H1 (cell line): ENCODE measurements at regions not wholly inside any gene's neighbourhood (a gene's known extent, or its start where the extent isn't known, plus 50 kb on each side); places are given as distances from the start of the nearest gene placed in this dataset.

Experiments used
- KDM4A ChIP-seq: IDR thresholded peaks from one replicate; pipeline ENCODE4 v1.7.1; 2012; ENCODE audit warnings: low read depth, mild to moderate bottlenecking, moderate library complexity, low read length, inconsistent platforms; ENCODE audit not compliant: severe bottlenecking
- RAD21 ChIP-seq, 2 experiments: IDR thresholded peaks in 1 of 2; conservative IDR thresholded peaks in 1 of 2; 2 replicates each; pipeline ENCODE4 v1.6.1; 2011; ENCODE audit warnings: low read depth in 2 of 2, low read length in 2 of 2, improper control_type of control experiment in 1 of 2, inconsistent platforms in 1 of 2, mild to moderate bottlenecking in 1 of 2, moderate library complexity in 1 of 2
- TEAD4 ChIP-seq: IDR thresholded peaks from 2 replicates; pipeline ENCODE4 v1.6.1; 2012; ENCODE audit warnings: low read depth, low read length, inconsistent platforms, mixed read lengths
- YY1 ChIP-seq: IDR thresholded peaks from 2 replicates; pipeline ENCODE4 v1.6.1; 2011; ENCODE audit warnings: low read depth, mild to moderate bottlenecking, low read length
- TF ChIP-seq, protein P1 (sequence below): IDR thresholded peaks from 2 replicates; pipeline ENCODE4 v1.6.1; 2012; ENCODE audit warnings: inconsistent platforms

- TF ChIP-seq YY1 (no peak), KDM4A (no peak), TEAD4 (no peak), RAD21 (IDR thresholded peaks at IDR 0.05 in 1 of 2, conservative IDR thresholded peaks at IDR 0.05 in 1 of 2; ENCODE audit: low read depth in 2 of 2, low read length in 2 of 2) (peak; percentile 64 to 71)
- TF ChIP-seq, protein P1, sequence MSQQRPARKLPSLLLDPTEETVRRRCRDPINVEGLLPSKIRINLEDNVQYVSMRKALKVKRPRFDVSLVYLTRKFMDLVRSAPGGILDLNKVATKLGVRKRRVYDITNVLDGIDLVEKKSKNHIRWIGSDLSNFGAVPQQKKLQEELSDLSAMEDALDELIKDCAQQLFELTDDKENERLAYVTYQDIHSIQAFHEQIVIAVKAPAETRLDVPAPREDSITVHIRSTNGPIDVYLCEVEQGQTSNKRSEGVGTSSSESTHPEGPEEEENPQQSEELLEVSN, result no peak
These were observed 50.4 kb upstream of the IGSF11 start (continued) for GRCh38 chr3:119085070-119085439.
